ENCODE measurements at regions not wholly inside any gene's neighbourhood (a gene's known extent, or its start where the extent isn't known, plus 50 kb on each side); places are given as distances from the start of the nearest gene placed in this dataset.

GRCh38 chr6:9810286-9810685, 604.6 kb downstream of the TFAP2A start:
- no peak overlapping the region for H3K27ac ChIP-seq
- no peak for DNase-seq
- no peak overlapping the region for H3K4me3 ChIP-seq (replicated peaks in 1 of 3)
- intact Hi-C loops (cut with DNase I) = no loop called here
- no peaks in the 10 kb centered on the region for H3K27me3 ChIP-seq
- WGBS, 2 donors = 78 to 84% methylated on average over 6 of the region's 6 CpGs
- H3K9me3 ChIP-seq = no peaks in the 10 kb centered on the region
- H3K4me1 ChIP-seq = no peaks in the 10 kb centered on the region
- no peaks in the 10 kb centered on the region for H3K36me3 ChIP-seq
- TF ChIP-seq, protein P1, sequence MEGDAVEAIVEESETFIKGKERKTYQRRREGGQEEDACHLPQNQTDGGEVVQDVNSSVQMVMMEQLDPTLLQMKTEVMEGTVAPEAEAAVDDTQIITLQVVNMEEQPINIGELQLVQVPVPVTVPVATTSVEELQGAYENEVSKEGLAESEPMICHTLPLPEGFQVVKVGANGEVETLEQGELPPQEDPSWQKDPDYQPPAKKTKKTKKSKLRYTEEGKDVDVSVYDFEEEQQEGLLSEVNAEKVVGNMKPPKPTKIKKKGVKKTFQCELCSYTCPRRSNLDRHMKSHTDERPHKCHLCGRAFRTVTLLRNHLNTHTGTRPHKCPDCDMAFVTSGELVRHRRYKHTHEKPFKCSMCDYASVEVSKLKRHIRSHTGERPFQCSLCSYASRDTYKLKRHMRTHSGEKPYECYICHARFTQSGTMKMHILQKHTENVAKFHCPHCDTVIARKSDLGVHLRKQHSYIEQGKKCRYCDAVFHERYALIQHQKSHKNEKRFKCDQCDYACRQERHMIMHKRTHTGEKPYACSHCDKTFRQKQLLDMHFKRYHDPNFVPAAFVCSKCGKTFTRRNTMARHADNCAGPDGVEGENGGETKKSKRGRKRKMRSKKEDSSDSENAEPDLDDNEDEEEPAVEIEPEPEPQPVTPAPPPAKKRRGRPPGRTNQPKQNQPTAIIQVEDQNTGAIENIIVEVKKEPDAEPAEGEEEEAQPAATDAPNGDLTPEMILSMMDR (IDR thresholded peaks at IDR 0.05) = no peak
- TF ChIP-seq POLR2A (IDR thresholded peaks at IDR 0.05) = no peak

DNA sequence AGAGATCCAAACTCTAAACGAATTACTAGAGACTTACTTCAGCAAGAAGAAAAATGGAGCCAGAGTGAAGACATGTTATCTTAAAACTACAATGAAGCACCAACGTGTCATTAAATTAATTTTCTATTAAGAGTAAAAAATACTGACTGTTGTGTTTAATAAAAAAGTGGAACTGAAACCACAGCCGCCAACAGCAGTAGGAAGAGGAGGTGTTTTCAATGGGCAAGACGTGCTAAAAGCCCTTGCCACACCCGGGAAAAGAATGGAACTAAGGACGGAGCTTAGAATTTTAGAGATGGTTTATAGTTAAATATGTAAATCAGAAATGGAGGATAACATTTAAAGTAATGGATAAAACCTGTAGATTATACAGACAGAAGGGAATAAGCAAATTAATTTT, 608.7 kb downstream of the TFAP2A start:
- DNase-seq = no peak
- Histone ChIP-seq H3K4me3 (replicated peaks in 1 of 3) (no peak overlapping the region), H3K36me3 (no peaks in the 10 kb centered on the region), H3K4me1 (no peaks in the 10 kb centered on the region), H3K27me3 (no peaks in the 10 kb centered on the region), H3K27ac (no peak overlapping the region), H3K9me3 (no peaks in the 10 kb centered on the region)
- intact Hi-C loops (cut with DNase I) = no loop called here
- 83 to 84% methylated on average over 6 of the region's 6 CpGs for WGBS, 2 donors
- TF ChIP-seq, protein P1 (IDR thresholded peaks at IDR 0.05) = no peak
- TF ChIP-seq POLR2A (IDR thresholded peaks at IDR 0.05) = no peak

GRCh38 chr6:9801249-9801754, 613.6 kb downstream of the TFAP2A start:
- intact Hi-C loops (cut with DNase I) = no loop called here
- Histone ChIP-seq H3K9me3 (no peaks in the 10 kb centered on the region), H3K27me3 (no peaks in the 10 kb centered on the region), H3K27ac (no peak overlapping the region), H3K36me3 (no peaks in the 10 kb centered on the region), H3K4me1 (no peaks in the 10 kb centered on the region), H3K4me3 (replicated peaks in 1 of 3) (no peak overlapping the region)
- 72 to 74% methylated on average over 11 of the region's 11 CpGs for WGBS, 2 donors
- no peak for DNase-seq
- TF ChIP-seq, protein P1 (IDR thresholded peaks at IDR 0.05) = no peak
- no peak for TF ChIP-seq POLR2A (IDR thresholded peaks at IDR 0.05)

GRCh38 chr6:9799582-9799981, 615.3 kb downstream of the TFAP2A start:
- Histone ChIP-seq H3K4me1 (no peaks in the 10 kb centered on the region), H3K9me3 (no peaks in the 10 kb centered on the region), H3K27ac (no peak overlapping the region), H3K27me3 (no peaks in the 10 kb centered on the region), H3K4me3 (replicated peaks in 1 of 3) (no peak overlapping the region), H3K36me3 (no peaks in the 10 kb centered on the region)
- TF ChIP-seq, protein P1 (IDR thresholded peaks at IDR 0.05) = no peak
- TF ChIP-seq POLR2A (IDR thresholded peaks at IDR 0.05) = no peak
- intact Hi-C loops (cut with DNase I) = no loop called here
- DNase-seq = no peak

GRCh38 chr6:9796827-9797226, 618.0 kb downstream of the TFAP2A start:
- no peak for DNase-seq
- no peak overlapping the region for H3K4me3 ChIP-seq (replicated peaks in 1 of 3)
- H3K36me3 ChIP-seq = no peaks in the 10 kb centered on the region
- H3K4me1 ChIP-seq = no peaks in the 10 kb centered on the region
- H3K27me3 ChIP-seq = no peaks in the 10 kb centered on the region
- 71 to 76% methylated on average over 2 of the region's 2 CpGs for WGBS, 2 donors
- H3K9me3 ChIP-seq = no peaks in the 10 kb centered on the region
- H3K27ac ChIP-seq = no peak overlapping the region
- no peak for TF ChIP-seq POLR2A (IDR thresholded peaks at IDR 0.05)
- TF ChIP-seq, protein P1 (IDR thresholded peaks at IDR 0.05) = no peak
- intact Hi-C loops (cut with DNase I) = no loop called here
